ENCODE measurements at regions not wholly inside any gene's neighbourhood (a gene's known extent, or its start where the extent isn't known, plus 50 kb on each side); places are given as distances from the start of the nearest gene placed in this dataset.

DNA sequence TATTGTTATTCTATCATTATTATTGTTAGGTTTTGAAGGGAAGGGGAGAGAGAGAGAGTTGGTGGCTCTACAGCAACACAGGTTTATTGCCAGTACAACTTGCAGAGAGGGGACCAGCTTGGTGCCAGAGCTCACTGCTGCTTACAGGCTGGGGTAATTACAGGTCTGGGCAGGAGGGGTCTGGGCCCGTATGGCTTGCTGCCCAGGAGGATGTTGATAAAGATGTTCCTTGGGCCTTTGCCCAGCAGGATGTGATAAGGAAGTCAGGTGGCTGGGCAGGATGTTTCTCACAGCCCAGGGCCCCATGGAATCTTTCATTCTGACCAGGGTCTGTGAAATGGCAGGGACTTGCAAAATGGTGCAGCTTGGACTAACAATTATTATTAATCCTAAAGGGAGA, 64.2 kb upstream of the ZNF599 start:
- TF ChIP-seq, protein P1, sequence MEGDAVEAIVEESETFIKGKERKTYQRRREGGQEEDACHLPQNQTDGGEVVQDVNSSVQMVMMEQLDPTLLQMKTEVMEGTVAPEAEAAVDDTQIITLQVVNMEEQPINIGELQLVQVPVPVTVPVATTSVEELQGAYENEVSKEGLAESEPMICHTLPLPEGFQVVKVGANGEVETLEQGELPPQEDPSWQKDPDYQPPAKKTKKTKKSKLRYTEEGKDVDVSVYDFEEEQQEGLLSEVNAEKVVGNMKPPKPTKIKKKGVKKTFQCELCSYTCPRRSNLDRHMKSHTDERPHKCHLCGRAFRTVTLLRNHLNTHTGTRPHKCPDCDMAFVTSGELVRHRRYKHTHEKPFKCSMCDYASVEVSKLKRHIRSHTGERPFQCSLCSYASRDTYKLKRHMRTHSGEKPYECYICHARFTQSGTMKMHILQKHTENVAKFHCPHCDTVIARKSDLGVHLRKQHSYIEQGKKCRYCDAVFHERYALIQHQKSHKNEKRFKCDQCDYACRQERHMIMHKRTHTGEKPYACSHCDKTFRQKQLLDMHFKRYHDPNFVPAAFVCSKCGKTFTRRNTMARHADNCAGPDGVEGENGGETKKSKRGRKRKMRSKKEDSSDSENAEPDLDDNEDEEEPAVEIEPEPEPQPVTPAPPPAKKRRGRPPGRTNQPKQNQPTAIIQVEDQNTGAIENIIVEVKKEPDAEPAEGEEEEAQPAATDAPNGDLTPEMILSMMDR (optimal IDR thresholded peaks at IDR 0.05 in 1 of 3, IDR thresholded peaks at IDR 0.05 in 1 of 3, conservative IDR thresholded peaks at IDR 0.05 in 1 of 3; ENCODE audit: extremely low read depth in 1 of 3, insufficient read depth in 2 of 3, low read length in 3 of 3), result no peak
- TF ChIP-seq EZH2 (IDR thresholded peaks at IDR 0.05; ENCODE audit: low read length), result no peak

Data from keratinocyte (primary cell).